Endothelial cell of umbilical vein (primary cell): ENCODE measurements at regions not wholly inside any gene's neighbourhood (a gene's known extent, or its start where the extent isn't known, plus 50 kb on each side); places are given as distances from the start of the nearest gene placed in this dataset.

Source experiments
- BruUV-seq: library from RNA; stranded (reverse); fragments of 400-500 nt; replicated peaks from 2 replicates; lab custom pipeline; 2021; lab: Mats Ljungman, UMichigan
- CTCF ChIA-PET: fragments of 300-600, 350-600 bp; sonication (Branson Sonifier 250); formaldehyde crosslinking; loops from one replicate; lab custom pipeline; 2021; ENCODE audit warnings: antibody characterized with exemption, inconsistent platforms; lab: Charles Lee
- POLR2A ChIA-PET: fragments of 300-600, 350-600 bp; sonication (Branson Sonifier 250); formaldehyde crosslinking; loops from one replicate; lab custom pipeline; 2021; ENCODE audit warnings: antibody characterized with exemption, inconsistent platforms; lab: Charles Lee
- DNase-seq: peaks from one replicate; pipeline ENCODE4 v3.0.0-alpha.2; 2011; ENCODE audit warnings: low read depth, low spot score
- FAIRE-seq: peaks from 2 replicates; lab custom pipeline; 2011; peaks lifted over from hg19 to GRCh38; lab: Jason Lieb, UNC
- H2AFZ ChIP-seq: 2 replicates; pipeline ENCODE4 v1.6.0; 2012; ENCODE audit warnings: low read depth, low read length, control low read depth, inconsistent platforms
- H3K27ac ChIP-seq: 2 replicates; pipeline ENCODE4 v1.5.1; 2011; ENCODE audit warnings: low read depth, mild to moderate bottlenecking, control low read depth, low read length, moderate library complexity; ENCODE audit not compliant: insufficient read depth
- H3K27me3 ChIP-seq, 2 experiments: 2 replicates each; pipeline versions ENCODE4 v1.6.0 to v1.6.1; 2011; ENCODE audit warnings: low read length in 2 of 2, mixed read lengths in 1 of 2; ENCODE audit not compliant: control insufficient read depth in 2 of 2, insufficient read depth in 2 of 2
- H3K36me3 ChIP-seq, 2 experiments: 2 replicates in 1 of 2; 3 replicates in 1 of 2; pipeline ENCODE4 v1.5.1; 2011; ENCODE audit warnings: low read length in 2 of 2, mild to moderate bottlenecking in 1 of 2, moderate library complexity in 1 of 2; ENCODE audit not compliant: control insufficient read depth in 2 of 2, insufficient read depth in 2 of 2; ENCODE audit errors: extremely low read depth in 1 of 2
- H3K4me1 ChIP-seq: 3 replicates; pipeline ENCODE4 v1.5.1; 2011; ENCODE audit warnings: mild to moderate bottlenecking, low read length; ENCODE audit not compliant: control insufficient read depth, insufficient read depth; ENCODE audit errors: extremely low read depth
- H3K4me2 ChIP-seq: 2 replicates; pipeline ENCODE4 v1.6.1; 2011; ENCODE audit warnings: low read length, control low read depth, mixed read lengths; ENCODE audit not compliant: insufficient read depth
- H3K4me3 ChIP-seq, 3 experiments: fragments of 200-600 bp in 1 of 3; sonication (generic), shearing (Covaris generic) in 1 of 3; replicated peaks in 1 of 3; 2 replicates each; pipeline ENCODE4 v1.5.1; 2011 to 2016; ENCODE audit warnings: control low read depth in 3 of 3, low read length in 3 of 3, mild to moderate bottlenecking in 2 of 3, inconsistent platforms in 1 of 3, low read depth in 1 of 3, moderate library complexity in 1 of 3; ENCODE audit not compliant: insufficient read depth in 1 of 3
- H3K79me2 ChIP-seq: 2 replicates; pipeline ENCODE4 v1.6.0; 2012; ENCODE audit warnings: low read length, inconsistent platforms; ENCODE audit not compliant: control insufficient read depth, insufficient read depth
- H3K9ac ChIP-seq: replicated peaks from 2 replicates; pipeline ENCODE3; 2011; ENCODE audit warnings: low read length, control low read depth; ENCODE audit not compliant: insufficient read depth; ENCODE audit errors: extremely low read depth
- H3K9me1 ChIP-seq: replicated peaks from 3 replicates; pipeline ENCODE4 v1.6.0; 2011; ENCODE audit warnings: mild to moderate bottlenecking, low read length; ENCODE audit not compliant: control insufficient read depth, insufficient read depth; ENCODE audit errors: extremely low read depth
- H3K9me3 ChIP-seq: replicated peaks from 2 replicates; pipeline ENCODE4 v1.5.1; 2012; ENCODE audit warnings: low read length, inconsistent platforms; ENCODE audit not compliant: control insufficient read depth, insufficient read depth
- H4K20me1 ChIP-seq: replicated peaks from 2 replicates; pipeline ENCODE3; 2011; ENCODE audit warnings: mild to moderate bottlenecking, low read length; ENCODE audit not compliant: control insufficient read depth, insufficient read depth; ENCODE audit errors: extremely low read depth
- EZH2 ChIP-seq: IDR thresholded peaks from 2 replicates; pipeline ENCODE4 v1.6.1; 2012; ENCODE audit warnings: borderline replicate concordance, low read depth, mild to moderate bottlenecking, moderate library complexity, low read length, inconsistent platforms; ENCODE audit not compliant: severe bottlenecking
- FOS ChIP-seq: IDR thresholded peaks from 2 replicates; pipeline ENCODE4 v1.6.1; 2011; ENCODE audit warnings: mild to moderate bottlenecking, low read length, moderate library complexity, borderline replicate concordance; ENCODE audit not compliant: insufficient read depth
- GATA2 ChIP-seq: IDR thresholded peaks from 2 replicates; pipeline ENCODE4 v1.7.0; 2011; ENCODE audit warnings: low read depth, mild to moderate bottlenecking, moderate library complexity, mixed read lengths, low read length; ENCODE audit not compliant: insufficient read length, insufficient read depth
- JUN ChIP-seq: IDR thresholded peaks from 2 replicates; pipeline ENCODE4 v1.6.1; 2011; ENCODE audit warnings: borderline replicate concordance, low read depth; ENCODE audit not compliant: insufficient read length, insufficient read depth
- MYC ChIP-seq: IDR thresholded peaks from one replicate; pipeline ENCODE4 v1.6.1; 2011; ENCODE audit warnings: mild to moderate bottlenecking, low read depth, low read length
- POLR2A ChIP-seq: IDR thresholded peaks from 2 replicates; pipeline ENCODE4 v1.6.1; 2012; ENCODE audit warnings: low read depth, mild to moderate bottlenecking, control low read depth, low read length
- POLR2AphosphoS5 ChIP-seq: IDR thresholded peaks from 2 replicates; pipeline ENCODE4 v1.6.1; 2012; ENCODE audit warnings: low read depth, mild to moderate bottlenecking, control low read depth, low read length, moderate library complexity; ENCODE audit not compliant: insufficient read depth
- dilution Hi-C: fragments of 300-500 bp; cut with MboI; formaldehyde crosslinking; loops from one replicate; pipeline ENCODE4 v1.15.0; 2019; ENCODE audit warnings: low sequenced_read_pairs; ENCODE audit not compliant: extremely low pct_ligation_motif_present
- intact Hi-C: fragments of 100-400 bp; cut with micrococcal nuclease; formaldehyde crosslinking; loops from one replicate; pipeline ENCODE4 v1.10.0; 2022
- TF ChIP-seq, protein P1 (sequence below), 2 donors: IDR thresholded peaks; 1 replicate in 1 of 2; 2 replicates in 1 of 2; pipeline ENCODE4 v1.5.1; 2011; ENCODE audit warnings: low read length in 2 of 2, mild to moderate bottlenecking in 2 of 2, moderate library complexity in 2 of 2, control low read depth in 1 of 2, inconsistent platforms in 1 of 2, low read depth in 1 of 2; ENCODE audit not compliant: insufficient read depth in 1 of 2; ENCODE audit errors: extremely low read depth in 1 of 2
- TF ChIP-seq, protein P2 (sequence below): IDR thresholded peaks from 2 replicates; pipeline ENCODE4 v1.6.1; 2011; ENCODE audit not compliant: insufficient read depth, insufficient read length

DNA sequence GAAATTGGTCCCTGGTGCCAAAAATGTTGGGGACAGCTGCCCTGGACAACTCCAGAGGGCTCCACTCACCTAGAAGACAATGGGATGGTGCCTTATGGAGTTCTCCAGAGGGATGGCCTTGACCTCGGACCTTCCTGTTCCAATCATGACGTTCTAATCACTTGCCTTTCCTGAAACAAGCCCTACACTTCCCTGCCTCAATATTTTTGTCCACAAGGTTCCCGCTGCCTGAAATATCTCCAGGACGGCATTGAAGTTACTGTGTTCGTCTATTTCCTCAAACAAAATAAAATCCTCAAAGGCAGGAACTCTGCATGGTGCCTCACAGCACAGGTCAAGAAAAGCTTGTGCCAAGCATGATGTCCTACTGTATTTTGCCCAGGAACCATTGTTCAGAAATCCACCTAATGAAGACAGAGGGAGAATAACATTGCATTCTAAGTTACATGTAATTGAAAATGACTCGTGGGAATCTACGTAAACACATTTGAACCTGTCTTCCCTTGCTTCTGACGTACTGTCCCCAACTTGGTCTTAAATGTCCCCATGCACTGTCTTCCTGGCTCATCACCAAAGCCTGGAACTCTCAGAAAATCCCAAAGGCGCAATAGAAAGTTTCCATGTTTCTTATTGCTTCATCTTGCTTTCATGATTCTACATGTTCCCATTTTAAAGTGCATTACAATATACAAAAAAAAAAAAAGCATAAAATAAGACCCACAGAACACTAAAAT, 342.3 kb upstream of the NRP1 start:
- BruUV-seq, result no TSS peak
- TF ChIP-seq JUN (no peak), POLR2A (no peak), POLR2AphosphoS5 (no peak), EZH2 (no peak), MYC (no peak), GATA2 (no peak), FOS (no peak)
- TF ChIP-seq, protein P1, sequence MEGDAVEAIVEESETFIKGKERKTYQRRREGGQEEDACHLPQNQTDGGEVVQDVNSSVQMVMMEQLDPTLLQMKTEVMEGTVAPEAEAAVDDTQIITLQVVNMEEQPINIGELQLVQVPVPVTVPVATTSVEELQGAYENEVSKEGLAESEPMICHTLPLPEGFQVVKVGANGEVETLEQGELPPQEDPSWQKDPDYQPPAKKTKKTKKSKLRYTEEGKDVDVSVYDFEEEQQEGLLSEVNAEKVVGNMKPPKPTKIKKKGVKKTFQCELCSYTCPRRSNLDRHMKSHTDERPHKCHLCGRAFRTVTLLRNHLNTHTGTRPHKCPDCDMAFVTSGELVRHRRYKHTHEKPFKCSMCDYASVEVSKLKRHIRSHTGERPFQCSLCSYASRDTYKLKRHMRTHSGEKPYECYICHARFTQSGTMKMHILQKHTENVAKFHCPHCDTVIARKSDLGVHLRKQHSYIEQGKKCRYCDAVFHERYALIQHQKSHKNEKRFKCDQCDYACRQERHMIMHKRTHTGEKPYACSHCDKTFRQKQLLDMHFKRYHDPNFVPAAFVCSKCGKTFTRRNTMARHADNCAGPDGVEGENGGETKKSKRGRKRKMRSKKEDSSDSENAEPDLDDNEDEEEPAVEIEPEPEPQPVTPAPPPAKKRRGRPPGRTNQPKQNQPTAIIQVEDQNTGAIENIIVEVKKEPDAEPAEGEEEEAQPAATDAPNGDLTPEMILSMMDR (IDR thresholded peaks at IDR 0.05; ENCODE audit: extremely low read depth in 1 of 2, insufficient read depth in 1 of 2, low read depth in 1 of 2, low read length in 2 of 2), result no peak
- TF ChIP-seq, protein P2, sequence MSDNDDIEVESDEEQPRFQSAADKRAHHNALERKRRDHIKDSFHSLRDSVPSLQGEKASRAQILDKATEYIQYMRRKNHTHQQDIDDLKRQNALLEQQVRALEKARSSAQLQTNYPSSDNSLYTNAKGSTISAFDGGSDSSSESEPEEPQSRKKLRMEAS, result no peak
- Histone ChIP-seq H4K20me1 (no peaks in the 10 kb centered on the region), H3K27ac (no peak overlapping the region), H3K4me3 (no peak overlapping the region), H3K4me1 (peaks cover 6% of the 10 kb centered on the region), H3K9ac (no peak overlapping the region), H3K36me3 (no peaks in the 10 kb centered on the region), H3K79me2 (no peaks in the 10 kb centered on the region), H3K27me3 (peaks cover 8 to 9% of the 10 kb centered on the region in 2 experiments), H3K9me3 (no peaks in the 10 kb centered on the region), H3K9me1 (no peaks in the 10 kb centered on the region), H2AFZ (no peak overlapping the region), H3K4me2 (no peak overlapping the region)
- FAIRE-seq (no peak), DNase-seq (peak; percentile 40)
- ChIA-PET CTCF (interaction anchor here (1.0 kb wide), 1 partner anchor 9 kb away, joined by 4 read pairs; no protein-coding TSS in a partner anchor), POLR2A (no interaction called here)
- dilution Hi-C loops (no loop called here), intact Hi-C loops (no loop called here)
